Kidney glomerular epithelial cell (primary cell): ENCODE measurements at regions not wholly inside any gene's neighbourhood (a gene's known extent, or its start where the extent isn't known, plus 50 kb on each side); places are given as distances from the start of the nearest gene placed in this dataset.

Source experiments
- DNase-seq: peaks from one replicate; lab custom pipeline; 2025; lab: John Stamatoyannopoulos, UW

DNA sequence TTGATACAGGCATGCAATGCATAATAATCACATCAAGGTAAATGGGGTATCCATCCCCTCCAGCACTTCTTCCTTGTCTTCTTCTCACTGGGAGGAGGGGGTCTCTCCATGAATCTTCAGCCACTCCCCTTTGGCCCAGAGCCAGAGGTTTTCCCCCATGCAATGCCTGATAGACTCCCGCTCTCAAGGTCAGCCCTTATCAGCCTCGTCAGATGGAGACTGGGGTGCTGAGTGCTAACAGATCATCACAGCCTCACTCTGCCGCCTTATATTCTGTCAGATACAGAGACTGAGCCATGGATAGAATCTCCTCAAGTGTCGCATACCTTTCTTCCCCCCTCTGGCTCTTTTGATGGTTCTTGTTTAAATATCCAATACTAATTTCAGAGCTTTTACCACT, 503.1 kb downstream of the AACS start:
- no peak for DNase-seq

DNA sequence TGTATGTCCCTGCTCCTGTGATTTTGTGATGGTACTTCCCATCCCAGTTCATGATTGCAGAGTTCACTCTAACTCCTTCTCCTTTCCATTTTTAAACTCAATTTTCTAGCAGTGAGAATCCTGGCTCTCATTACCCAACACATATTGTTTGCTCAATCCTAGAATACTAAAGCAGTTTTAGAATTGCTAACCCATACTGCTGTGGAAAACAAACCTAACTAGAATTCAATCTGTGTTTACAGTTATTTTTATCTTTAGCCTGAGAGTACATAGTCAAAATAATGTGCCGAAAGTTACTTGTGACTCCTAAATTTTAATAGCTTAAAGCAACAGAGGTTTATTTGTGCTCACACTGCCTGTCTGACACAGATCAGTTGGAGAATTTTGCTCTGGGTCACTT, 508.0 kb downstream of the AACS start:
- DNase-seq: no peak

DNA sequence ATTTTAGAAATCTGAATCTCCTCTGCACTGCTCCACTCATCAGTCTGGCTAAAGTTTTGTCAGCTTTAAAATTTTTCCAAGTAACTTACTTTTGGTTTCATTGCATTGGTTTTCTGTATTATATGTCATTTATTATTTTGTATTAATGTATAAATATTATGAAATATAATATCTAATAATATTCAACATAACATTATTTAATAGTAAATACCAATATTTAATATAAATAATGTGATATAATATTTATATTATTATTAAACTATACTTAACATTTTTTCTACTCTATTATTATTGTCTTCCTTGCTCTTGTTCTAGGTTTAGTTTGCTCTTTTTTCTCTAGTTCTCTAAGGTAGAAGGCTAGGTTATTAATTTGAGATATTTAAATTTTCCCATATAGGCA, 512.1 kb downstream of the AACS start:
- no peak for DNase-seq

DNA sequence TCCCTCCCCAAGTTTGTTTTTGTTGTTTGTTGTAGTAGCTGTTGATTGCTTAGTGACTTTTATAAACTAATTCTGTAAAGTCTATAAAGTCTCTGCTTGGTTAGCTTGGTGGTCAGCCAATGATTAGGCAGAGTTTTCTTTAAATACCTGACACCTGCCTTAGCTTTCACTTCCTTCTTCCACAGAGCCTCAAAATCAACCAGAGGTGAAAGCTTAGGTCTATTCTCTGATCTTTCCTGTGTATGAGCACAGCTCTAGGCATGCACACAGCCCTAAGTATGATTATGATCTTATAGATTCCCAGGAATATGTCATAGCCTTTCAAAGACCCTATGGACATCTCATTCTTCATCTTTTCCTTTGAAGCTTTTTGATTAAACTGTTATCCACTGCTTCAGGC, 514.7 kb downstream of the AACS start:
- DNase-seq: no peak

GRCh38 chr12:125583071-125583470, 517.8 kb downstream of the AACS start:
- no peak for DNase-seq

DNA sequence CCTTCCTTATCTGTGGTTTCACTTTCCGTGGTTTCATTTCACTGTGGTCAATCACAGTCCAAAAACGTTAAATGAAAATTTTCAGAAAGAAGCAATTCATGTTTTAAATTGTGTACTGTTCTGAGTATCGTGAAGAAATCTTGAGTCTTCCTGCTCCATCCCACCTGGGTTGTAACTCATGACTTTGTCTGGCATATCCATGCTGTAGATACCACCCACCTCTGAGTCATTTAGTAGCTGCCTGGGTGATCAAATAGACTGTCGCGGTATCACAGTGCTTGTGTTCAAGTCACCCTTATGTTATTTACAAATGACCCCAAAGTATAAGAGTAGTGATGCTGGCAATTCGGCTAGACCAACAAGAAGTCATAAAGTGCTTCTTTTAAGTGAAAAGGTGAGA, 521.2 kb downstream of the AACS start:
- no peak for DNase-seq

- no peak for DNase-seq
Measured at GRCh38 chr12:125593269-125593668, 528.0 kb downstream of the AACS start.

- DNase-seq: no peak
Measured at GRCh38 chr12:125604976-125605375, 539.7 kb downstream of the AACS start.

DNA sequence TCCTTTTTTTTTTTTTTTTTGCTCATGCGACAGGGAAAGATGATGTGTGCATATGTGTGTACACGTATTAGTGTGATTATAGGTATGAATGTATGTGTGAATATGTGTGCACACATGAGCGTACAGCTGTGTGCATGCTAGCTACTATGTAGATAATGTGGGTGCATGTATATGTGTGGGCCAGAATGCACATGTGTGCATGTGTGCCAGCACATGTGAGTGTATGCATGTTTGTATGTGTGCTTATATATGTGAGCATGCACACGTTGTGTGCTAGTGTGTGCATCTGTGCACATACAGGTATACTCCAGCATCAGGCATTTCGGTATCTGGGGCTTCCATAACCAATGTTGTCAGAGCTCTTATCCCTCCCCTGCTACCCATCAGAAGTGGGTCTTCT, 541.1 kb downstream of the AACS start:
- DNase-seq: no peak

GRCh38 chr12:125610292-125610691, 545.1 kb downstream of the AACS start:
- no peak for DNase-seq

DNA sequence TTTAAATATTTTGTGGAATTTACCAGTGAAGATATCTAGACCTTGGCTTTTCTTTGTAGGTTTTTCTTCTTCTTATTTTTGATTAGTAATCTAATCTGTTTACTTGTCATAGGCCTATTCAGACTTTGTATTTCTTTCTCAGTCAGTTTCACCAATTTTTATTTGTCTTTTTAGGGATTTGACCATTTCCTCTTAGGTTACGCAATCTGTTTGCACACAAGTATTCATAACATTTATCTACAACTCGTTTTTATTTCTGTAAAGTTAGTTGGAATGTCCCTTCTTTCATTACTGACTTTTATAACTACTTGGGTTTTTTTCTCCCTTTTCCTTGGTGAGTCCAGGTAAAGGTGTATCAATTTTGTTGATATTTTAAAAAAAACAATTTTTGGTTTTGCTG, 545.7 kb downstream of the AACS start:
- DNase-seq: no peak

GRCh38 chr12:125614058-125614457, 548.8 kb downstream of the AACS start:
- DNase-seq: no peak

- DNase-seq: no peak
Measured at GRCh38 chr12:125619723-125620122, 554.5 kb downstream of the AACS start.

DNA sequence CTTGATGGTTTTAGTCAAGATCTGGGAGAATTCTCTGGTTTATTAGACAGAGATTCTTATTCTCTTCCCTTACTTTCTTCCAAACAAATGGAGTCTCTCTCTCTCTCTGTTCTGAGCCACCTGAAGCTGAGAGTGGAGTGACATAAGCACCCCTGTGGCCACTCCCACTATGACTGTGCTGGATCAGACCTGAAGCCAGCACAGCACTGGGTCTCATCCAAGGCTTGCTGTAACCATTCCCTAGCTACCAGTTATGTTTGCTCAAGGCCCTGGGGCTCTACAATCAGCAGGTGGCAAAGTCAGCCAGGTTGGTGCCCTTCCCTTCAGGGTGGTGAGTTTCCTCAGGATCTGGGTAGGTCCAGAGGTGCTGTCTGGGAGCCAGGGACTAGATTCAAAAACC, 568.5 kb downstream of the AACS start:
- DNase-seq: no peak

DNA sequence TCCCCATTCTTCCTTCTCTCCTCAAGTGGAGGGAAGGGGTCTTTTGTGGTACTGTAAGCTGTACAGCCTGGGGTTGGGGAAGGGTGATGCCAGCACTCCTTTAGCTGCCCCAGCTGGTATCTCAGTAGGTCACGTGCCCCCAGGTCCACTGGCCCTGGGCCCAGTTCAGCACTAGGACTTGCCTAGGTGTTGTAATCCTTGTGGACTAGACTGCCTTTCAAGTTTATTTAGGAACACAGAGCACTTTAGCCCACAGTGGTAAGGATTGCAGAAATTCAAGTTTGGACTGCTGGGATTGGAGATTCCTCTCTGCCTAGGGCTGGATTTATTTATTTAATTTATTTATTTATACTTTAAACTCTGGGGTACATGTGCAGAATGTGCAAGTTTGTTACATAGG, 569.6 kb downstream of the AACS start:
- no peak for DNase-seq

- no peak for DNase-seq
Measured at GRCh38 chr12:125639826-125640225, 574.6 kb downstream of the AACS start.

- no peak for DNase-seq
Measured at GRCh38 chr12:125643055-125643454, 577.8 kb downstream of the AACS start.

DNA sequence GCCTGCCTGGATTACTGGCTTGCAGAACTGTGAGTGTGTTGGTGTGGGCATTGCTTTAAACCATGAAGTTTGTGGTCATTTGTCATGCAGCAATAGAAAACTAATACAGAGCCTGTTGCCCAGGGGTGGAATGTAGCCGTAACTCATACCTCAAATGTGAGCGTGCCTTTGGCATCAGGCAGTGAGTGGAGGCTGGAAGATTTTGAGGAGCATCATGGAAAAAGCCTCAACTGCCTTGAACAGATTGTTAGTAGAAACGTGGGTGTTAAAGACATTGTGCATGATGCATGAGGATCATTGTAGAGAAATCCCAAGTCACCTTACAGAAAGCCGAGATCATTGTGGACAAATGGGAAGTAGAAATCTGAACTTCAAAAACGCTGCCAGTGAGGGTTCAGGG, 580.5 kb downstream of the AACS start:
- no peak for DNase-seq

- DNase-seq: no peak
Measured at GRCh38 chr12:125650587-125650986, 585.4 kb downstream of the AACS start.

DNA sequence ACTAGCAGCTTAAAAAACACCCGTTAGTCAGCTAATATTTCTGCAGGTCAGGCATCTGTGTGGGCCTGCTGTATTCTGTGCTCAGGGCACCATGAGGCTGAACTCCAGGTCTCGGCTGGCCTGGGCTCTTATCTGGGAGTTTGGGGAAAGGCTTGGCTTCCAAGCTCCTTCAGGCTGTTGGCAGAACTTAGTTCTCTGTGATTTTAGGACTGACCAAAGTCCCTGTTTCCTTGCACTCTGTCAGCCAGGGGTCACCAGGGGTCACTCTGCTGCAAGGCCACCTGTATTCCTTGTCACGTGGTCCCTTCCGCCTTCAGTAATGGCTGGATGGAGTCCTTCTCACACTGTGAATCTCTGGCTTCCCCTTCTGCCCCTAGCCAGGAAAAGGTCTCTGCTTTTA, 586.4 kb downstream of the AACS start:
- DNase-seq: no peak

- no peak for DNase-seq
Measured at GRCh38 chr12:125652681-125653080, 587.4 kb downstream of the AACS start.

- DNase-seq: no peak
Measured at GRCh38 chr12:125657681-125658080, 592.4 kb downstream of the AACS start.

DNA sequence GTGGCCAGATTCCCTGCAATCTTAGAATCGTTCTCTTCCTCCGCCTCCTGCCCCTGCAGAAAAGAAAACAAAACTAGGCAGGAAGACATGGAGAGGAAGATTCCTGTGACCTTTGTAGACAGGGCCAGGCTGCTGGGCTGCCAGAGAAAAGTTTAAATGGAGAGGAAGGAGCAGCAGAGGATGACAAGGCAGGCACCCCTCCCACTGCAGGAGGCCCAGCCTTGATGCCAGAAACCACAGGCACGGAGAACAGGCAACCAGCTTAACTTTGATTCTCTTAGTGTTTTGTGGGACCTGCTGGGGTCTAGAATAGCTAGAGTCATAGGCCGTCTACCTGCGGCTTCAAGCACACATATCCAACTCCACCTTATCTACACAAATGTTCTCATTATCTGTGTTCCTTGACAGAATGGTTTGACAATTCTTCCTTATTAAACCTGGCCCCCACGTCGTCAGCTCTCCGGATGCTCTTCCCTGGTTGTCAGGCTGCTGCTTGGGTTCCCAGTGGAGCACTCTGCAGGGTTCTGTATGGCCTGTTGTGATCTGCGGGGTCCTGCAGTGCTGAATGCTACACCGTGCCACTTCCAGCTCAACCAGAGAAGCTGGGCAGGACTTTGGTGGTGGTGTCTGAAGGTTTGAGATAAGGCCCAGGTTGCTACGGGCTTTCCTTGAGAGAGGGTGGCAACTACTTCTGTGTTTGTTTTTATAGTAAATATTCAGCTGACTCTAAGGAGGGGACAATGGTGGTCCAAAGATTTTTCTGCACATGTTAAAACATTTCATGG, 609.5 kb downstream of the AACS start:
- DNase-seq: no peak

- no peak for DNase-seq
Measured at GRCh38 chr12:125676366-125676765, 611.1 kb downstream of the AACS start.
